IMR-90 (cell line): ENCODE measurements at regions not wholly inside any gene's neighbourhood (a gene's known extent, or its start where the extent isn't known, plus 50 kb on each side); places are given as distances from the start of the nearest gene placed in this dataset.

ENCODE experiments used
- ATAC-seq: fragments of 200-7000 bp; cut with Tn5 transposase; 2 replicates; pipeline ENCODE4 v1.9.1; 2020; ENCODE audit warnings: low read depth, mild to moderate bottlenecking, moderate library complexity
- BruUV-seq: library from RNA; stranded (reverse); fragments of 400-500 nt; replicated peaks from 2 replicates; lab custom pipeline; 2021; lab: Mats Ljungman, UMichigan
- CTCF ChIA-PET: fragments of 300-600 bp; formaldehyde crosslinking; extraction: SDS; loops from one replicate; lab custom pipeline; 2021; ENCODE audit warnings: antibody characterized with exemption; lab: Yijun Ruan, JAX
- POLR2A ChIA-PET: fragments of 300-600 bp; sonication (Branson Sonifier 250); formaldehyde crosslinking; loops from one replicate; lab custom pipeline; 2022; ENCODE audit warnings: antibody characterized with exemption; ENCODE audit not compliant: unreplicated experiment; lab: Charles Lee
- DNase-seq: peaks from one replicate; pipeline ENCODE4 v3.0.0; 2013
- H2AFZ ChIP-seq: replicated peaks from 2 replicates; pipeline ENCODE3; 2013; ENCODE audit warnings: low read length, mild to moderate bottlenecking; ENCODE audit not compliant: poor library complexity
- H2AK5ac ChIP-seq: 2 replicates; pipeline ENCODE4 v1.6.1; 2013; ENCODE audit warnings: low read depth, low read length, inconsistent platforms
- H2AK9ac ChIP-seq: replicated peaks from 2 replicates; pipeline ENCODE3; 2013; ENCODE audit warnings: mild to moderate bottlenecking, low read depth, low read length, moderate library complexity; ENCODE audit not compliant: poor library complexity
- H2BK120ac ChIP-seq: 2 replicates; pipeline ENCODE4 v1.6.1; 2013; ENCODE audit warnings: low read depth, low read length, inconsistent platforms
- H2BK15ac ChIP-seq: 3 replicates; pipeline ENCODE4 v1.6.1; 2013; ENCODE audit warnings: low read depth, low read length, inconsistent platforms
- H2BK20ac ChIP-seq: 2 replicates; pipeline ENCODE4 v1.6.1; 2013; ENCODE audit warnings: low read depth, mild to moderate bottlenecking, inconsistent platforms, low read length, moderate library complexity
- H2BK5ac ChIP-seq: 2 replicates; pipeline ENCODE4 v1.6.1; 2013; ENCODE audit warnings: mild to moderate bottlenecking, low read depth, low read length, inconsistent platforms; ENCODE audit not compliant: poor library complexity, severe bottlenecking
- H3K14ac ChIP-seq: replicated peaks from 2 replicates; pipeline ENCODE4 v1.6.1; 2013; ENCODE audit warnings: low read depth, low read length, inconsistent platforms
- H3K18ac ChIP-seq: 2 replicates; pipeline ENCODE4 v1.6.1; 2013; ENCODE audit warnings: low read depth, low read length, control low read depth
- H3K23ac ChIP-seq: 2 replicates; pipeline ENCODE4 v1.6.1; 2013; ENCODE audit warnings: low read depth, low read length, inconsistent platforms
- H3K27ac ChIP-seq: 2 replicates; pipeline ENCODE4 v1.5.1; 2013; ENCODE audit warnings: mild to moderate bottlenecking, control low read depth, low read length; ENCODE audit not compliant: insufficient read depth
- H3K27me3 ChIP-seq: 2 replicates; pipeline ENCODE4 v1.6.1; 2013; ENCODE audit warnings: low read length; ENCODE audit not compliant: control insufficient read depth, insufficient read depth
- H3K36me3 ChIP-seq: 2 replicates; pipeline ENCODE4 v1.6.1; 2013; ENCODE audit warnings: low read length, mixed read lengths; ENCODE audit not compliant: control insufficient read depth, insufficient read depth
- H3K4ac ChIP-seq: 2 replicates; pipeline ENCODE4 v1.6.1; 2013; ENCODE audit warnings: low read depth, low read length, inconsistent platforms
- H3K4me1 ChIP-seq: 2 replicates; pipeline ENCODE4 v1.6.1; 2013; ENCODE audit warnings: low read length, mixed read lengths; ENCODE audit not compliant: control insufficient read depth, insufficient read depth
- H3K4me2 ChIP-seq: 2 replicates; pipeline ENCODE4 v1.6.1; 2013; ENCODE audit warnings: low read depth, mild to moderate bottlenecking, control low read depth, low read length, moderate library complexity
- H3K4me3 ChIP-seq: 2 replicates; pipeline ENCODE4 v1.5.1; 2013; ENCODE audit warnings: low read depth, mild to moderate bottlenecking, control low read depth, low read length, moderate library complexity; ENCODE audit not compliant: insufficient read depth
- H3K56ac ChIP-seq: 2 replicates; pipeline ENCODE4 v1.6.1; 2013; ENCODE audit warnings: low read length, inconsistent platforms; ENCODE audit not compliant: insufficient read depth; ENCODE audit errors: extremely low read depth
- H3K79me1 ChIP-seq, 2 experiments: 2 replicates each; pipeline ENCODE4 v1.6.1; 2013; ENCODE audit warnings: low read length in 2 of 2, inconsistent platforms in 1 of 2, low read depth in 1 of 2
- H3K9ac ChIP-seq: 2 replicates; pipeline ENCODE4 v1.6.1; 2013; ENCODE audit warnings: low read depth, low read length, control low read depth
- H3K9me1 ChIP-seq: 2 replicates; pipeline ENCODE4 v1.6.1; 2013; ENCODE audit warnings: low read length, inconsistent platforms; ENCODE audit not compliant: insufficient read depth
- H3K9me3 ChIP-seq: 2 replicates; pipeline ENCODE4 v1.6.1; 2013; ENCODE audit warnings: low read length; ENCODE audit not compliant: control insufficient read depth, insufficient read depth
- H4K20me1 ChIP-seq: 2 replicates; pipeline ENCODE4 v1.6.1; 2013; ENCODE audit warnings: low read length, inconsistent platforms; ENCODE audit not compliant: insufficient read depth
- H4K5ac ChIP-seq: 2 replicates; pipeline ENCODE4 v1.6.1; 2013; ENCODE audit warnings: mild to moderate bottlenecking, low read depth, low read length, control low read depth
- H4K8ac ChIP-seq, 2 experiments: 2 replicates each; pipeline ENCODE4 v1.6.1; 2013; ENCODE audit warnings: low read depth in 2 of 2, low read length in 2 of 2, control low read depth in 1 of 2, inconsistent platforms in 1 of 2
- H4K91ac ChIP-seq: 2 replicates; pipeline ENCODE4 v1.6.1; 2013; ENCODE audit warnings: low read depth, low read length, inconsistent platforms; ENCODE audit not compliant: insufficient read depth
- BHLHE40 ChIP-seq: fragments of 150-350 bp; IDR thresholded peaks from 2 replicates; pipeline ENCODE4 v1.6.1; 2016; ENCODE audit warnings: mild to moderate bottlenecking, low read depth, low read length
- CEBPB ChIP-seq: IDR thresholded peaks from 2 replicates; pipeline ENCODE4 v1.6.1; 2012; ENCODE audit warnings: low read depth, low read length, improper control_type of control experiment
- CHD1 ChIP-seq: IDR thresholded peaks from 2 replicates; pipeline ENCODE4 v1.6.1; 2012; ENCODE audit warnings: low read depth, low read length, improper control_type of control experiment
- CTCF ChIP-seq: conservative IDR thresholded peaks from 2 replicates; pipeline ENCODE4 v1.5.1; 2012; ENCODE audit warnings: mild to moderate bottlenecking, low read depth, low read length, improper control_type of control experiment
- FOS ChIP-seq: fragments of 150-350 bp; IDR thresholded peaks from 2 replicates; pipeline ENCODE4 v1.6.1; 2016; ENCODE audit warnings: low read depth, low read length
- MAFK ChIP-seq: IDR thresholded peaks from 2 replicates; pipeline ENCODE4 v1.6.1; 2012; ENCODE audit warnings: low read depth, low read length, improper control_type of control experiment
- MAZ ChIP-seq: IDR thresholded peaks from 2 replicates; pipeline ENCODE4 v1.6.1; 2012; ENCODE audit warnings: low read depth, mild to moderate bottlenecking, low read length, improper control_type of control experiment, moderate library complexity, borderline replicate concordance
- MXI1 ChIP-seq: IDR thresholded peaks from 2 replicates; pipeline ENCODE4 v1.6.1; 2012; ENCODE audit warnings: low read depth, mild to moderate bottlenecking, low read length, moderate library complexity, borderline replicate concordance
- NFE2L2 ChIP-seq: fragments of 150-350 bp; IDR thresholded peaks from 2 replicates; pipeline ENCODE4 v1.6.1; 2016; ENCODE audit warnings: low read depth, mild to moderate bottlenecking, low read length
- POLR2A ChIP-seq: IDR thresholded peaks from 2 replicates; pipeline ENCODE4 v1.6.1; 2012; ENCODE audit warnings: mild to moderate bottlenecking, low read depth, low read length
- RAD21 ChIP-seq: IDR thresholded peaks from 2 replicates; pipeline ENCODE4 v1.6.1; 2012; ENCODE audit warnings: low read length, improper control_type of control experiment
- RCOR1 ChIP-seq: IDR thresholded peaks from 2 replicates; pipeline ENCODE4 v1.6.1; 2012; ENCODE audit warnings: mild to moderate bottlenecking, low read length, improper control_type of control experiment; ENCODE audit not compliant: insufficient replicate concordance
- RFX5 ChIP-seq: IDR thresholded peaks from 2 replicates; pipeline ENCODE4 v1.8.0; 2012; ENCODE audit warnings: low read depth, mild to moderate bottlenecking, low read length, moderate library complexity
- SMC3 ChIP-seq: fragments of 150-350 bp; IDR thresholded peaks from 2 replicates; pipeline ENCODE4 v1.6.1; 2016; ENCODE audit warnings: low read depth, mild to moderate bottlenecking, antibody characterized with exemption, low read length, moderate library complexity
- WGBS, 2 experiments: methylation state at CpG; one replicate each; pipeline versions ENCODE4 v1.1.5 to v1.1.7; 2013; ENCODE audit warnings: missing lambda C conversion rate in 2 of 2; ENCODE audit not compliant: insufficient read length in 1 of 2; ENCODE audit errors: extremely low coverage in 2 of 2; 5-methylcytosine and 5-hydroxymethylcytosine counted together
- dilution Hi-C: fragments of 300-500 bp; cut with HindIII; formaldehyde crosslinking; loops from one replicate; pipeline ENCODE4 v1.14.3; 2018; ENCODE audit warnings: low sequenced_read_pairs; ENCODE audit not compliant: unreplicated experiment
- in situ Hi-C: fragments of 300-500 bp; cut with MboI; formaldehyde crosslinking; loops from 3 replicates; pipeline ENCODE4 v1.14.3; 2019; ENCODE audit warnings: low sequenced_read_pairs, inconsistent platforms, mixed read lengths
- intact Hi-C: fragments of 100-400 bp; cut with micrococcal nuclease; formaldehyde crosslinking; loops from 2 replicates; pipeline ENCODE4 v1.10.0; 2022
- TF ChIP-seq, protein P1 (sequence below): fragments of 150-350 bp; IDR thresholded peaks from 2 replicates; pipeline ENCODE4 v1.6.1; 2016; ENCODE audit warnings: low read depth, mild to moderate bottlenecking, low read length, moderate library complexity, borderline replicate concordance
- TF ChIP-seq, protein P2 (sequence below): fragments of 150-350 bp; IDR thresholded peaks from 2 replicates; pipeline ENCODE4 v1.6.1; 2017; ENCODE audit warnings: mild to moderate bottlenecking, antibody characterized with exemption, low read length, low read depth

- POLR2A ChIA-PET = no interaction called here
These were observed 132.8 kb downstream of the TRIM27 start for GRCh38 chr6:28791002-28791383.

More at GRCh38 chr6:28791002-28791383, 132.8 kb downstream of the TRIM27 start:
- Histone ChIP-seq H3K14ac (no peak overlapping the region), H2BK5ac (no peak overlapping the region), H4K91ac (no peak overlapping the region), H2BK15ac (no peak overlapping the region), H4K5ac (no peak overlapping the region), H3K36me3 (no peaks in the 10 kb centered on the region), H3K9ac (no peak overlapping the region), H3K4ac (no peak overlapping the region), H3K79me1 (no peaks in the 10 kb centered on the region), H3K27me3 (peaks cover 25% of the 10 kb centered on the region), H2BK20ac (no peak overlapping the region), H2AFZ (no peak overlapping the region), H2BK120ac (no peak overlapping the region), H3K56ac (no peak overlapping the region), H3K18ac (no peak overlapping the region), H3K27ac (no peak overlapping the region), H3K4me3 (no peak overlapping the region), H2AK5ac (no peak overlapping the region), H3K4me2 (no peak overlapping the region; the same call in 1 of the 2 replicates), H3K23ac (no peak overlapping the region), H4K8ac (no peak overlapping the region), H3K9me3 (no peaks in the 10 kb centered on the region), H3K9me1 (no peaks in the 10 kb centered on the region), H2AK9ac (no peak overlapping the region), H4K20me1 (no peaks in the 10 kb centered on the region), H3K4me1 (no peaks in the 10 kb centered on the region)
- dilution Hi-C loops = no loop called here
- DNase-seq (no peak), ATAC-seq (no peak)
- no peak for TF ChIP-seq SMC3
- no peak for TF ChIP-seq POLR2A
- no peak for TF ChIP-seq RAD21
- TF ChIP-seq RFX5 = no peak
- TF ChIP-seq NFE2L2 = no peak
- no peak for TF ChIP-seq RCOR1
- TF ChIP-seq BHLHE40 = no peak
- TF ChIP-seq CEBPB = no peak
- no peak for TF ChIP-seq MAFK
- TF ChIP-seq MAZ = no peak
- TF ChIP-seq FOS = no peak
- TF ChIP-seq, protein P1, sequence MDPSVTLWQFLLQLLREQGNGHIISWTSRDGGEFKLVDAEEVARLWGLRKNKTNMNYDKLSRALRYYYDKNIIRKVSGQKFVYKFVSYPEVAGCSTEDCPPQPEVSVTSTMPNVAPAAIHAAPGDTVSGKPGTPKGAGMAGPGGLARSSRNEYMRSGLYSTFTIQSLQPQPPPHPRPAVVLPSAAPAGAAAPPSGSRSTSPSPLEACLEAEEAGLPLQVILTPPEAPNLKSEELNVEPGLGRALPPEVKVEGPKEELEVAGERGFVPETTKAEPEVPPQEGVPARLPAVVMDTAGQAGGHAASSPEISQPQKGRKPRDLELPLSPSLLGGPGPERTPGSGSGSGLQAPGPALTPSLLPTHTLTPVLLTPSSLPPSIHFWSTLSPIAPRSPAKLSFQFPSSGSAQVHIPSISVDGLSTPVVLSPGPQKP = no peak
- TF ChIP-seq CTCF = no peak
- TF ChIP-seq, protein P2, sequence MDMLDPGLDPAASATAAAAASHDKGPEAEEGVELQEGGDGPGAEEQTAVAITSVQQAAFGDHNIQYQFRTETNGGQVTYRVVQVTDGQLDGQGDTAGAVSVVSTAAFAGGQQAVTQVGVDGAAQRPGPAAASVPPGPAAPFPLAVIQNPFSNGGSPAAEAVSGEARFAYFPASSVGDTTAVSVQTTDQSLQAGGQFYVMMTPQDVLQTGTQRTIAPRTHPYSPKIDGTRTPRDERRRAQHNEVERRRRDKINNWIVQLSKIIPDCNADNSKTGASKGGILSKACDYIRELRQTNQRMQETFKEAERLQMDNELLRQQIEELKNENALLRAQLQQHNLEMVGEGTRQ = no peak
- TF ChIP-seq MXI1 = no peak
- TF ChIP-seq CHD1 = no peak
- intact Hi-C loops = no loop called here
- BruUV-seq = no TSS peak
- CTCF ChIA-PET = interaction anchor here (0.6 kb wide), 1 partner anchor 184 kb away, joined by 5 read pairs; no protein-coding TSS in a partner anchor
- no CpG with 5 or more reads among the region's 6 CpGs for WGBS, 2 experiments
- in situ Hi-C loops = no loop called here
